ENCODE measurements at regions not wholly inside any gene's neighbourhood (a gene's known extent, or its start where the extent isn't known, plus 50 kb on each side); places are given as distances from the start of the nearest gene placed in this dataset.

DNA sequence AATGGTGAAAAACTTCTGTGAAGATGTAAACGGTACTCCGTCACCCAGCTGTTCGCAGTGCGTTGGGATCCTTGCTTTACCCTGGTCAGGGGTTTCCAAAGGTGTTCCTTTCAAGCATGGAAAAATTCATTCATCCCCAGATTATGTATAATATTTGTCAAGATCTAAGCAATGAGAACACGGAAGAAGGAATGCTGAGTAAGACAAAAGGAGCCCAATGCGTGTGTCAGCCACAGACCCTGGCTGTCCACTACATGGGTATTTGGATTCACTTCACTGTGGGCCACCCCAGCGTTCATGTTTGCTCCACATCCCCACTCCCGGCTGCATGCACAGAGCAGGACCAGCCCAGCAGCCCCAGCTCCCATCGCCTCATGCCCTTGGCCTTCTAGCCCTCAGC, 241.3 kb upstream of the CELF2 start:
- DNase-seq (ENCODE audit: low read depth in 2 of 2) = no peak

- no peak for DNase-seq (ENCODE audit: low read depth in 2 of 2)
Measured at GRCh38 chr10:10777279-10777678, 240.4 kb upstream of the CELF2 start.

DNA sequence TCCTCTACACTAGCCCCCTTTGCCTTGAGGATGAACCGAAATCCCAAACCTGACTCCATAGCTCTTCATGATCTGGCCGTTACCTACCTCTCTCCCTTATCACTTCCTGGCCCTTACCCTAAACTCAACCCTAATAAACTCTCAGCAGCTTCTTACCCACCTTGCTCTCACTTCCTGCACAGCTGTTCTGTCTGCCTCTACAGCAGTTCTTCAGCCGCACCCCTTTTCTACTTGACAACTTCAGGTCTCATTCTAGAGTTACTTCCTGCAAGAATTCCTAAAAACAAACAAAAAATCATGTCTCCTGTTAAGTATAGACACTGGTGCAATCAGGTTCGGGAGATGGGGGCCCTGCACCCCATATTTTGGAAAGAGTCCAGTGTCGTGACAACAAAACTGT, 239.9 kb upstream of the CELF2 start:
- DNase-seq (ENCODE audit: low read depth in 2 of 2) = no peak

DNA sequence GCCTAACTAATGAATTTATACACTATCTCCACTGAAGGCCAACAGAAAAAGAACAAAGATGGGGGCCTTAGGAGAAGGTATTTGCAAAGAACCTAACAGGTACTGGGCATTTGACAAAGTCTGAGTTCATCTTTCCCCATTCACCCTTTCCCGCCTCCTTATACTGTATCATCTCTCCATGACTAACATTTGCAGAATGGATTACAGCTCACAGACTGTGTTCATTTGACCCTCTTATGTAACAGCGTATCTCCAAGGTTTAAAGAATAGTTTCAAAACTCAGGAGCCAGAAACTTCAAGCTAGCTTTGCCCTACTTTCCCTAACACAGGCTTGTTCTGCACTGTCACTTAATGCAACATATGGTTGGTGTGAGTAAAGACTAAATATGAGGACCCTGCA, 238.7 kb upstream of the CELF2 start:
- no peak for DNase-seq (ENCODE audit: low read depth in 2 of 2)

GRCh38 chr10:10779511-10779910, 238.2 kb upstream of the CELF2 start:
- no peak for DNase-seq (ENCODE audit: low read depth in 2 of 2)

GRCh38 chr10:10780746-10781145, 236.9 kb upstream of the CELF2 start:
- DNase-seq (ENCODE audit: low read depth in 2 of 2) = no peak

- DNase-seq (ENCODE audit: low read depth in 2 of 2) = no peak
Measured at GRCh38 chr10:10782603-10783002, 235.1 kb upstream of the CELF2 start.

- no peak for DNase-seq (ENCODE audit: low read depth in 2 of 2)
Measured at GRCh38 chr10:10785627-10786026, 232.0 kb upstream of the CELF2 start.

- DNase-seq (ENCODE audit: low read depth in 2 of 2) = no peak
Measured at GRCh38 chr10:10786109-10787090, 231.3 kb upstream of the CELF2 start.

- no peak for DNase-seq (ENCODE audit: low read depth in 2 of 2)
Measured at GRCh38 chr10:10787586-10787985, 230.1 kb upstream of the CELF2 start.

GRCh38 chr10:10788761-10789160, 228.9 kb upstream of the CELF2 start:
- DNase-seq (ENCODE audit: low read depth in 2 of 2) = no peak

DNA sequence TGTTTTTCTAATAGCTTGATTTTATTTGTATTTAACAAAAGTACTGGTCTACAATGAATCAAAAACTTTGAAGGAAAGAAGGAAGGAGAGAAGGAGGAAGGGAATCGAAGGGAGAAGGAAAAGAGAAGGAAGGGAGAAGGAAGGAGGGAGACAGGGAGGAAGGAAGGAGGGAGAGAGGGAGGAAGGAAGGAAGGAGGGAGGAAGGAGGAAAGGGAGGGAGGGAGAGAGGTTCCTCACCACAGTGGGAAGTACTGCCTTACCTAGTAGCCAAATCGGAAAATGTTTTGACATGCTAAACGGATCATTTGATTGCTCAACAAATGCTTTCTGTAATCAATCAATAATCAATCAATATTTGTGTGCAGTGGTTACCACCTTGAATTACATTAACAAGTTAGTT, 225.8 kb upstream of the CELF2 start:
- no peak for DNase-seq (ENCODE audit: low read depth in 2 of 2)

DNA sequence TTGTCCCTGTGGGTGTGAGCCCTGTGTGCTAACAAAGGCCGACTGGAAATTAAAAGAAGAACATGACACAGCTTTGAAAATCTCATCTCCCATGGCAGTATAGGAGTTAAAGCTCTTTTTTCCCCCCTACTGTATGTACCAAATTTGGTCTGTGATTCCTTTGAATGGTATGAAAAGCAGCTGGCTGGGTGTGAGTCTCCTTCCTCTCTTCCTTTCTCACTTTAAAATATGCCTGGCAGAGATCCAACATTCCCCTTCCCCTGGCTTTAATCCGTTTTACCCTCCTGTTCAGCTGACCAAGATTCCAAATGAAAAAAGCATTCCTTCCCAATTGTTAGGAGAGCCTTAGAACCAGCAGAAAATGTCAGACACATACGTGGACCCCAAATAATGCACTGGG, 225.0 kb upstream of the CELF2 start:
- DNase-seq (ENCODE audit: low read depth in 2 of 2) = no peak

DNA sequence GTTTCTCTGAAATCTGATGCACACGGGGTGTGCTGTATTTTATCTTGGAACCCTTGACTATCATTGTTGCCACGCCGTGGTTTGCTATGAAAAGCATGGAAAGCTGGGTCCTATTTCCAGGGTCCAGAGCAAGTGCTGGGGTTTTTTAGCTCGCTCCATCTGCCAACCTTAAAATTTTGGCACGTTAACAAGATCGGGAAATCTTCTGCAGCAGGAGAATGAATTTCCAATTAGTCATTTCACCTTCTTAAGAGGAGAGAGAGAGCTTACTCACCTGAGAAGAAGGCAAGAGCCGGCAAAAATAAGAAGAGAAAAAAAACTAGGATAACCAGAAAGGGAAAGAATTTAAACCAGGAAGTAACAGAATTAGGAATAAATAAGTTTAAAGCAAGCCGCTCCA, 223.6 kb upstream of the CELF2 start:
- no peak for DNase-seq (ENCODE audit: low read depth in 2 of 2)

DNA sequence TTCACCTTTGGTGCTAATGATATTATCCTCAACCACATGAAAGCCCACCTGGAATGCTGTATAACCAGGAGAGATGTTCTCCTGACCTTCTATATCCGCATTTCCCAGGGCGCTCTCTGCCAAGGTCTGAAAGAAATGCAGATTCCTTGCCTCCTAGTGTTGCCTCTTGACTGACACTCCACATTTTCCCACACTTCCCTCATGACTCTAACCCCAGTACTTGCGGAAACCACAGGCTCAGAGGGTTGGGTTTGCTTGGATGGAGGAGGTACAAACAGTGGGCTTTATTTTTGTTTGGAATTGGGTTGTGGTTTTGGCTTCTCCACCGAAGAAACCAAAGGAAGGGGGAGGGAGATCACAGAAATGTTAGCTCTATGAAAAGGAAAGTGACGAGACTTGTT, 222.9 kb upstream of the CELF2 start:
- DNase-seq (ENCODE audit: low read depth in 2 of 2) = no peak

- DNase-seq (ENCODE audit: low read depth in 2 of 2) = no peak
Measured at GRCh38 chr10:10796061-10796773, 221.5 kb upstream of the CELF2 start.

- no peak for DNase-seq (ENCODE audit: low read depth in 2 of 2)
Measured at GRCh38 chr10:10796774-10797415, 220.8 kb upstream of the CELF2 start.

- DNase-seq (ENCODE audit: low read depth in 2 of 2) = no peak
Measured at GRCh38 chr10:10797513-10797912, 220.2 kb upstream of the CELF2 start.

DNA sequence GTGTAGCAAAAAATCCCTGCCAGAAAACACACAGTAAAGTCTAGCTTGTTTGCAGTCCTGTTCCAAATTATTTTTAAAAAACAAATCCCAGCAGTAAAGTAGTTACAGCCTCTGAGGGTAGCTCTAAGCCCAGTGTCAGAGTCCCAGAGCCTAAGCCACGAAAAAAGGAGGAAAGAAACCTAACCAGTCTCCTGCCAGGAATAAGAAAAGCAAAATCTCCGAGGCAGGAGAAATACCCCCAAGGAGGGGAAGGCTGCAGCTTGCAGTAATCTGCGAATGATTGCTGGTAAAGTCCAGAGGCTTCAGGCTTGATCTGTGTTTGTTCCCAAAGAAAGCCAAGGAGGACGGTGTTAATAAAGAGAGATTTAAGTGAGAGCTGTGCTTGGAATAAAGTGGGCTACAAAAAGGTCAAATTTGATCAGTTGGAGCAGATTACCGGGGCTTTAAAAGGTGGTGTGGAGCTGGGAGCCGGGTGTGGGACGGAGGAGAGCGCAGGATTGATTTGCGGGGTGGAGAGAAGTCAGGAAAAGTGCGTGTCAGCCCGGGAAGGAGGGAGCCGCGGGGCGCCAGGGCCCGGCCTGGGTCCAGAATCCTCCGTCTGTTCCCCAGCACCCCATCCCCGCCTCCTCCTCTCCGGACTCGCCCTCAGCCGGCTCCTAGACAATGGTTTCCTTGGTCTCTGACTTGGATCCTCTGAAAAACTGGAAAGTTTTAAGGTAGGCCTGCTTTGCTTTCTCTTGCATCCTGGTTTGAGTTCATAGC, 219.4 kb upstream of the CELF2 start:
- DNase-seq (ENCODE audit: low read depth in 2 of 2) = no peak

DNA sequence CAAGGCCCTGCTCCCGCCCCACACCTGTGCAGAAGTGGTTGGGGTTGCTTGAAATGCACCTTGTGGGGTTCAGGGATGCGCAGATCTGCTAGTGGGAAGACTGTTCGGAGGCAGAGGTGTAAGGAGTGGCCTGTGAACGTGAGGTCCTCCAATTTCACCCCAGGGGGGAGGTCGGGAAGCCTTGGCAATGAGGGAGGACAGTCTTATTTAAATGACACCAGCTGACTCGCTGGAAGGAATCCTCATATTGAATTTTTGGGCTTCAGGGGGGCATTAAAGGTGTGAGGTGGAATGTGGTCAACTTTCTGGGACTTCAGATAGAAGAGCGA, 218.8 kb upstream of the CELF2 start:
- no peak for DNase-seq (ENCODE audit: low read depth in 2 of 2)

DNA sequence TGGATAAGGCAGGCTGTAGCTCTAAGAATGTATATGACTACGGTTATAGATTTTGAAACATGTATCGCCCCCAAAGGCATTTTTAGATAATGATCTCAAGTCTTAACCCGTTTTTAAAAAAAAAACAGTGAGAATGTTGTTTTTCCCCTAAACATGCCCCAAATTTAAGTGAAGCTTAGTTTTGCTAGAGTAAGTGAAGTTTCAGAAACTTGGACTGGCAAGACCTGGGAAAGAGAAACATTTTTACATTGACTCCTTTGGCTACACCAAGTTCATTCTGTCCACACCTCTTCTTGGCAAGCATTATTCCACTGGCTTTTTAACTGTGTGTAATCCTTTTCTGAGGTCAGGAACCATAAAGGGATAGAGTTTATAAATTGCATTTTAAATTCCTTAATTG, 216.7 kb upstream of the CELF2 start:
- DNase-seq (ENCODE audit: low read depth in 2 of 2) = no peak

GRCh38 chr10:10803278-10803677, 214.4 kb upstream of the CELF2 start:
- DNase-seq (ENCODE audit: low read depth in 2 of 2) = no peak
